ENCODE measurements at regions not wholly inside any gene's neighbourhood (a gene's known extent, or its start where the extent isn't known, plus 50 kb on each side); places are given as distances from the start of the nearest gene placed in this dataset.

- TF ChIP-seq POLR2A (IDR thresholded peaks at IDR 0.05; ENCODE audit: low read depth, low read length) (no peak), POLR2AphosphoS5 (IDR thresholded peaks at IDR 0.05; ENCODE audit: low read depth, low read length) (no peak)
Observed at GRCh38 chr3:177647341-177647740, 450.1 kb upstream of the TBL1XR1 start.

All from GM12891 (cell line).